Kidney (tissue), 13 donors: ENCODE measurements at regions not wholly inside any gene's neighbourhood (a gene's known extent, or its start where the extent isn't known, plus 50 kb on each side); places are given as distances from the start of the nearest gene placed in this dataset.

Experiments used
- DNase-seq, 5 donors: peaks; one replicate each; pipeline ENCODE4 v3.0.0-alpha.2; 2013 to 2020
- FAIRE-seq: peaks from 2 replicates; lab custom pipeline; 2012; peaks lifted over from hg19 to GRCh38; lab: Jason Lieb, UNC
- H3K27ac ChIP-seq, 2 donors: one replicate each; pipeline ENCODE4 v1.7.0; 2013; ENCODE audit warnings: low read depth in 2 of 2, low read length in 2 of 2, inconsistent platforms in 1 of 2
- H3K27me3 ChIP-seq: one replicate; pipeline ENCODE4 v1.7.1; 2013; ENCODE audit warnings: low read length, inconsistent platforms; ENCODE audit not compliant: control insufficient read depth, insufficient read depth
- H3K36me3 ChIP-seq, 3 donors: one replicate each; pipeline versions ENCODE4 v1.7.0 to v1.7.1; 2013; ENCODE audit warnings: low read length in 3 of 3, control low read depth in 1 of 3, inconsistent platforms in 1 of 3; ENCODE audit not compliant: insufficient read depth in 3 of 3, control insufficient read depth in 2 of 3
- H3K4me1 ChIP-seq, 3 donors: one replicate each; pipeline versions ENCODE4 v1.7.0 to v1.7.1; 2013; ENCODE audit warnings: low read length in 3 of 3, inconsistent platforms in 1 of 3, low read depth in 1 of 3; ENCODE audit not compliant: control insufficient read depth in 2 of 3, insufficient read depth in 2 of 3
- H3K4me3 ChIP-seq, 3 donors: one replicate each; pipeline versions ENCODE4 v1.7.0 to v1.8.1; 2013; ENCODE audit warnings: low read length in 3 of 3, control low read depth in 1 of 3, inconsistent platforms in 1 of 3
- H3K9ac ChIP-seq, 3 donors: one replicate each; pipeline versions ENCODE4 v1.7.0 to v1.7.1; 2013; ENCODE audit warnings: low read length in 3 of 3, control low read depth in 1 of 3, inconsistent platforms in 1 of 3
- H3K9me3 ChIP-seq, 3 donors: one replicate each; pipeline versions ENCODE4 v1.7.0 to v1.7.1; 2013; ENCODE audit warnings: low read length in 3 of 3, control low read depth in 1 of 3, inconsistent platforms in 1 of 3; ENCODE audit not compliant: control insufficient read depth in 2 of 3, insufficient read depth in 1 of 3
- intact Hi-C: fragments of 100-400 bp; cut with DNase I; formaldehyde crosslinking; loops from one replicate; pipeline ENCODE4 v1.11.1; 2022
- TF ChIP-seq, protein P1 (sequence below): IDR thresholded peaks from 3 replicates; pipeline ENCODE4 v1.5.1; 2012; ENCODE audit warnings: mild to moderate bottlenecking, moderate library complexity, borderline replicate concordance; ENCODE audit not compliant: insufficient read depth; ENCODE audit errors: extremely low read depth
- donor health status: control.
- donor health status: control.
- donor health status: control.
- donor health status: control.
- donor health status: control.
- donor health status: DM: yes; HTN: yes; CAD: no.
- donor health status: Normal renal cell carcinoma (clear cell type).

- no peak for DNase-seq
- H3K27ac ChIP-seq: no peak overlapping the region
- no peak overlapping the region for H3K9ac ChIP-seq
- TF ChIP-seq, protein P1, sequence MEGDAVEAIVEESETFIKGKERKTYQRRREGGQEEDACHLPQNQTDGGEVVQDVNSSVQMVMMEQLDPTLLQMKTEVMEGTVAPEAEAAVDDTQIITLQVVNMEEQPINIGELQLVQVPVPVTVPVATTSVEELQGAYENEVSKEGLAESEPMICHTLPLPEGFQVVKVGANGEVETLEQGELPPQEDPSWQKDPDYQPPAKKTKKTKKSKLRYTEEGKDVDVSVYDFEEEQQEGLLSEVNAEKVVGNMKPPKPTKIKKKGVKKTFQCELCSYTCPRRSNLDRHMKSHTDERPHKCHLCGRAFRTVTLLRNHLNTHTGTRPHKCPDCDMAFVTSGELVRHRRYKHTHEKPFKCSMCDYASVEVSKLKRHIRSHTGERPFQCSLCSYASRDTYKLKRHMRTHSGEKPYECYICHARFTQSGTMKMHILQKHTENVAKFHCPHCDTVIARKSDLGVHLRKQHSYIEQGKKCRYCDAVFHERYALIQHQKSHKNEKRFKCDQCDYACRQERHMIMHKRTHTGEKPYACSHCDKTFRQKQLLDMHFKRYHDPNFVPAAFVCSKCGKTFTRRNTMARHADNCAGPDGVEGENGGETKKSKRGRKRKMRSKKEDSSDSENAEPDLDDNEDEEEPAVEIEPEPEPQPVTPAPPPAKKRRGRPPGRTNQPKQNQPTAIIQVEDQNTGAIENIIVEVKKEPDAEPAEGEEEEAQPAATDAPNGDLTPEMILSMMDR: no peak
- intact Hi-C loops: no loop called here
- no peaks in the 10 kb centered on the region for H3K9me3 ChIP-seq
- no peak overlapping the region for H3K4me3 ChIP-seq
- H3K4me1 ChIP-seq: no peaks in the 10 kb centered on the region
- no peak for FAIRE-seq
- no peaks in the 10 kb centered on the region for H3K36me3 ChIP-seq
- H3K27me3 ChIP-seq: no peaks in the 10 kb centered on the region
Observed at GRCh38 chr17:53900951-53901350, 78.2 kb downstream of the KIF2B start.

GRCh38 chr17:53907435-53907834, 84.7 kb downstream of the KIF2B start:
- Histone ChIP-seq H3K9me3 (no peaks in the 10 kb centered on the region), H3K36me3 (no peaks in the 10 kb centered on the region), H3K4me1 (no peaks in the 10 kb centered on the region), H3K9ac (no peak overlapping the region), H3K4me3 (no peak overlapping the region), H3K27me3 (no peaks in the 10 kb centered on the region), H3K27ac (no peak overlapping the region)
- TF ChIP-seq, protein P1: no peak
- DNase-seq (no peak), FAIRE-seq (no peak)
- intact Hi-C loops: no loop called here

DNA sequence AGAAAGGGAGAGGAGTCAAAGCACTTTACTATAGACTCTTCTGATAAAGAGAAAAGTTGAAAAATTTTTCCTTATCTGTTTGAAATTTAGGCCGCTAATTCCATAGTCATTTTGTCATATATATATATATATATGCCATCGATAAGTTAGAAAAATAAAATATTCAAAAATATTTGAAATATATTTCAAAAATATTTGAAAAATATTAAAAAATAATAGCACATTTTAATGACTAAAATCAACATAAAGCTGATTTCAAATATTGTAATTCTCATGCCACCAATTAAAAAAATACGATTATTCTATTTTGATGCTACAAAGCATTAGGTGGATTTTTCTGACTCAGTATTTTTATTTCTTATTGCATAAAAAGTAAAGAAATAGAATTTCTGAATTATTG, 87.1 kb downstream of the KIF2B start:
- no peaks in the 10 kb centered on the region for H3K9me3 ChIP-seq
- TF ChIP-seq, protein P1: no peak
- H3K9ac ChIP-seq: no peak overlapping the region
- no peaks in the 10 kb centered on the region for H3K27me3 ChIP-seq
- DNase-seq (no peak), FAIRE-seq (peak; percentile 83)
- no peak overlapping the region for H3K27ac ChIP-seq
- no peak overlapping the region for H3K4me3 ChIP-seq
- H3K36me3 ChIP-seq: no peaks in the 10 kb centered on the region
- H3K4me1 ChIP-seq: no peaks in the 10 kb centered on the region
- intact Hi-C loops: no loop called here

DNA sequence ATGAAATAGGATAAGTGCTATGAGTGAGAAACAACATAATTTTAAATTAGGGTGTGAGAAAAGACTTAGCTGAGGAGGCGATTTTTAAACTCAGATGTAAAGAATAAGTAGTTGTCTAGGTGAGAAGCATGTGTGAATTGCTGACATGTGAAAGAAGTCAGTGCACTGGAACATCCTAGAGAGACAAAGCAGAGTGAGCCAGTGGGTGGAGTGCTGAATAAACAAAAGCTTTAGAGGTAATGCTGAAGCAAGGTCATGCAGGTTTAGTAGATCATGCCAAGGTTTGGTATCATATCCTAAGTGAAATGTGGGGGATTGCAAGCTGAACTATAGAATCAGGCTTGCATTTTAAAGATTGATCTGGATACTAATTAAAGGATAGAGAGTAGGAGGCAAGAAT, 89.4 kb downstream of the KIF2B start:
- no peaks in the 10 kb centered on the region for H3K27me3 ChIP-seq
- H3K9me3 ChIP-seq: no peaks in the 10 kb centered on the region
- H3K4me3 ChIP-seq: no peak overlapping the region
- no peak overlapping the region for H3K27ac ChIP-seq
- TF ChIP-seq, protein P1: no peak
- no peak overlapping the region for H3K9ac ChIP-seq
- intact Hi-C loops: no loop called here
- no peak for FAIRE-seq
- H3K36me3 ChIP-seq: no peaks in the 10 kb centered on the region
- H3K4me1 ChIP-seq: no peaks in the 10 kb centered on the region
- DNase-seq: peak in 2 of 5 donors; percentile 25 to 27
